GM18520 (cell line): ENCODE measurements at regions not wholly inside any gene's neighbourhood (a gene's known extent, or its start where the extent isn't known, plus 50 kb on each side); places are given as distances from the start of the nearest gene placed in this dataset.
"Not testable (repeated sequence)": the region's sequence is repeated elsewhere in the genome, so short reads cannot be mapped to it uniquely, and the experiment has no call there.

ENCODE experiments used
- ATAC-seq: cut with Tn5 transposase; IDR thresholded peaks from one replicate; pipeline ENCODE4 v1.9.1; 2021; ENCODE audit not compliant: unreplicated experiment

DNA sequence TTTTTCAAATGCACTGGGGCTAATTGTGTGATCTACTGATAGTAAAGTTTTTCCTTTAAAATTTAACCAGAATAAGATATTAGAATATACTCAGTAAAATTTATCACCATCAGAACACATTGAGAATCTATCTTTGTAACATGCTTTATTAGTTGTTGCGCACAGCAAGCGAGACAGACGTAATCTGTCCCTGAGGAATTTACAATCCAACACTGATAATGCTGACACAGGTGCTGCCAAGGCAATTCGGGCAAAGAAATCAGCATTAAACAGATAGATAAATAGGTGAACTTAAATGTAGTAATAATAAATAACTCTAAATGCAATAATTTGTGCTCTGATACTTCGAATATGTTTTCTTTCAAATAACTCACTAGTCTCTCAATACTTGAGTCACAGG is 607.2 kb downstream of the HTR1B start:
- ATAC-seq = no peak

DNA sequence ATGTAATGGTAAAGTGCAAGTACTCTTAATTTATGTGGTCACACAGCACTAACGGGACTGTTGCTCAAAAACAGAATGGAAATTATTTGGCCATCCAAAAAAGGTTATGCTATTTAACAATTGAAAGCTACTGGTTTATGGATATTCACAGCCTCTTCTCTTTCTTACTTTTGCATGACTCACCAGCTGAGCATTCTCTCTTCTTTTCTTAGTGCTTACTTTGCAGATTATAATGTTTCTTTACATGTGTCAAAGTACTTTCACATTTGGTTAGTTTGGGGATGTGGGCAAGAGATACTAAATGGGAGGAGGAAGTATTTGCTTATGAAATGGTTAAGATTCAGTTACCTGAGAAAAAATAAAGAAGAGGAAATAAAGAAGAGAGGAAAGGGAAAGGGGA is 610.5 kb downstream of the HTR1B start:
- ATAC-seq = no peak

DNA sequence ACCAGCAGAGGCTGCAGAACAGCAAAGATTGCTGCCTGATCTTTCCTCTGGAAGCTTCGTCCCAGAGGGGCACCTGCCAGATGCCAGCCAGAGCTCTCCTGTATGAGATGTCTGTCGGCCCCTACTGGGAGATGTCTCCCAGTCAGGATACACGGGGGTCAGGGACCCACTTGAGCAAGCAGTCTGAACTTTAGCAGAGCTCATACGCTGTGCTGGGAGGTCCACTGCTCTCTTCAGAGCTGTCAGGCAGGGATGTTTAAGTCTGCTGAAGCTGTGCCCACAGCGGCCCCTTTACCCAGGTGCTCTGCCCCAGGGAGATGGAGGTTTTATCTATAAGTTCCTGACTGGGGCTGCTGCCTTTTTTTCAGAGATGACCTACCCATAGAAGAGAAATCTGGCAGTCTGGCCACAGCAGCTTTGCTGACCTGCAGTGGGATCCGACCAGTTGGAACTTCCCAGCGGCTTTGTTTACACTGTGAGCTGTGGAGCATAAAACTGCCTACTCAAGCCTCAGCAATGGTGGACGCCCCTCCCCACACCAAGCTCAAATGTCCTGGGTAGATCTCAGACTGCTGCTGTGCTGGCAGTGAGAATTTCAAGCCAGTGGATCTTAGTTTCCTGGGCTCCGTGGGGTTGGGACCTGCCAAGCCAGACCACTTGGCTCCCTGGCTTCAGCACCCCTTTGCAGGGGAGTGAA is 613.9 kb downstream of the HTR1B start:
- not testable (repeated sequence) for ATAC-seq

DNA sequence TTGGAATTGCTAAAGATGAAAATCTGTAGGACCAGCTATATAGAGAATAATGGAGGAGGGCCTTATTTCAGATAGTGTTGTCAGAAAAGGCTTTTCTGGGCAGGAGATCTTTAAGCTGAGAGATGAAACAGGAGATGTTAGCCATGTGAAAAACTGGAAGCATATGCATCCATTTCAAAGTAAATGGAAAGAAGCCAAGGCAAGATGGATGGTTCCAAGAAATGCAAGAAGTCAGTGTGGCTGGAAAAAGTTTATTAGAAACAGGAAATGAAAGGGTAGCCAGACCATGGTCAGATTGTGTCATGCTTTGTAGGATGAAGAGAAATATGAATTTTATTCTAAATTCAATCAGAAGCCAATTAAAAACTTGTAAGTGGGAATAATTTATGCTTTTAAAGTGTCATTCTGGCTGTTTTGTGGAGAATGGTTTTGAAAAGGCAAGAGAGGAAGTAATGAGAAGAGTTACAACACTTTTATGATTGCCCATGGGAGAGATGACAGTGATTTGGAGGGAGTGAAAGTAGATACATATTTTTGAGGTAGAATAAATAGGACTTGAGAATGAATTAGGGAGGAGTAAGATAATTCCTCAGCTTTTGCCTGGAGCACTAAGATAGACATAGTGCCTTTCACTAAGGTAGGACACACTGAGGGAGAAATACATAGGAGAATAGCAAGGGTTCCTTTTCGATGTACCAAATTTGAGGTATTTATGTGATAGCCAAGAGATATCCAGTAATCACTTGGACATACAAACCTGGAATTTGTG is 620.1 kb downstream of the HTR1B start:
- no peak for ATAC-seq

DNA sequence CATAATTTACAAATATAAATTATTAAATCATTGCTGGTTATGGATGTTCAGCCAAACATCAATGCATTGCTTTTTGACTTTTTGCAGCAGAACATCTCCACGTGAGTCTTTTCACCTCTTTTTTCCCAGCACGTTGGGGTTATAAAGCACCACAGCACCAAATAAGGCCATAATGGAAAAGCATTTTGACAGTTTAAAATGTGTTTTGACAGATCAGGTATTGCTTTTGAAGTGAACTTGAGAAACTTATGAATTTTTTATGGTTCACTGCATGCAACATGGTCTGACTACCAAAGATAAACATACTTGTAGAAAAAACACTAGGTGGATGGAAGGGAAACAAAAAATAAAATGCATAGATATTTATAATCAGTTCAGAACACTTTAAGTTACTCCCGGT is 622.4 kb downstream of the HTR1B start:
- no peak for ATAC-seq

DNA sequence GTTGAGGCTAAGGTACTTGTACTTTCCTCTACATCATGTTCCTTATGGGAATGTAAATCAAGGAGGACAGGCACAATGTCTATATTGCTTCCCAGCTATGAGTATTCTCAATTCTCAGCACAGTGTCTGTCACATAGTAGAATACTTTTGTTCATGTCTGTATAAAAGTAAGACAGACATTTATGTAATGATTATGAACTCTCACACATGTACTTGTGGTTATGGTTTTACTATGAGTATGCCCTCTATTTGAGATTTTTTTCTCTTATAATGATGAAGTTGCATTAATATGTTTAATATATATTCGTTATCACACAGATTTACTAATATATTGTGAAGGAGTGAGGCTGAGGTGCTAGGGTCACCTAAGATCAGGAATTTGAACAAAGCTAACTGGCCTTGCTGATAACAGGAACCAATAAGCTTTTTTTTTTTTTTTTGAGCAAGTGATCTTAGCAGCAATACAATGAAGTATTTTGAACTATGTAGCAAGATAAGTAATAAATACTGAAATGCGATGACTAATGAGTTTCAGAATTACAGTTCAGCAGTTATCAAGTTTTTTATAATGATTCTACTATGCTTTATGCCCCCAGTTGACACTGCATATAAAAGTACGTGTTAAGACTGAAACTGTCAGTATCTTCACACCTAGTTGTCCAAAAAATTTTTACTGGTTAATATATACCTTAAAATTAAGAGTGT is 623.1 kb downstream of the HTR1B start:
- peak; percentile 59 for ATAC-seq

DNA sequence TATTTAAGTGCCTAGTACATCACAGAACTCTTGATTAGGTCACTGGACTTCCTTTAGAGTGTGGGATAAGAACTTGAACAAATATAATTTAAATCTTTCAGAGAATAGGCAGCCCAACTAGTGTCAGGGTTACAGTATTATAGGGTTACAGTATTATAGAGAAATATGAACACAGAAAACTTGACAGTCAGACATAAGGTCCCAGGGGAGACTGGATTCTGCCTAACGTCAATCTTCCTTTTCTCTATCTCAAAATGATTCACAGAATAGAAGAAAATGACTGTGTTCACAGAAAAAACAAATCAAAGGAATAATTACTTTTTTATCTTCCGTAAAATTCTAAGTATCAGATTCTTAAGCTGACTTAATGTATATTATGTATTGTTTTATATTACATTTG is 623.8 kb downstream of the HTR1B start:
- ATAC-seq = no peak

DNA sequence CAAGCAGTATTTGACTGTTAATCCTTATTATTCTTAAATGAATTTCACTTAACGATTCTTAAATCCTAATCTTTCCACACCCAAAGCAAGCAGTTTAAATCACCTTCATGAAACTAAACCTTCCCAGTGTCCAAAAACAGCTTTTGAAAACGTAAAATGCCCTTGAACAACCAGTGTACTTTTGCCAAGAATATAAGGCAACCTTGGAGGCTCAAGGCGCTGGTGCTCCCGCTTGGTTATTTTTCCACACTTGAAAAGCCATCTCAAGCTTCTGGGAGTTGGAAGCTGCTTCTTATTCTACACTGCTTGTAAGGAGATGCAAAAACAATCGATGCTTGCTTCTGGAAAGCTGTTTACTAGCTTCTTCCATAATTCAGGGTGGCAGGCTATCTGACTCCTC is 625.7 kb downstream of the HTR1B start:
- no peak for ATAC-seq

DNA sequence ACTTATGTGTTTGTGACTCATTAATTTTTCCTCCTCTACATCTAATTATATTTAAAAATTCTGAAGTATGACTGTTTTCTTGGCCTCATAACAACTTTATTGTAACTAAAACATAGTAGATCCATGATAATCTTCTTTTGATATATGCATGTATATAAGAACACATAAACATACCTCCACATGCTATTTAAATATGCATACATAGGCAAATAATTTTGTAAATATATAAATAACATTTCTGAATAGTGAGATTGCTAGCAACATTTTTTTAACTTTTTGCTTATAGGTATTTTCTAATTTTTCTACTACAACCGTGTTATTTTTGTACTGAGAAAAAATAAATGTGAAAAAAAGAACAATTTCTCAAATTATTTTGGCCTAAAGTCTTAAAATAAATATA is 627.6 kb downstream of the HTR1B start:
- no peak for ATAC-seq

DNA sequence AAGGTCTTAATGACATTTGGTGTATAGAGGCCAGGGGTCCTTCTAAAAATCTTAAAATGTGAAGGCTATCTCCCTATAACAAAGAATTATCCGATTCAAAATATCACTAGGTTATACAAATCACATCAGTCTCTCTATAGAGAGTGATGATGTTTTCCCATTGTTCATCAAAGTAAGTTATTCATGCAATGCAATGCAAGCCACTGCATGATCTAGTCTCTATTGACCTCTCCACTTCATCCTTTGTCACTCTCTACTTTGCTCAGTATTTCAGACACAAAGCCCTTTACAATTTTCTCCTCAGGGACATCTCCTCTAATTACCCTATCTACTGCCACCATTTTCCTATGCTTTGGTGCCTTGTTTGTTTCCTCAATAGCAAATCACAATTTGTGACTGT is 628.0 kb downstream of the HTR1B start:
- ATAC-seq = no peak

DNA sequence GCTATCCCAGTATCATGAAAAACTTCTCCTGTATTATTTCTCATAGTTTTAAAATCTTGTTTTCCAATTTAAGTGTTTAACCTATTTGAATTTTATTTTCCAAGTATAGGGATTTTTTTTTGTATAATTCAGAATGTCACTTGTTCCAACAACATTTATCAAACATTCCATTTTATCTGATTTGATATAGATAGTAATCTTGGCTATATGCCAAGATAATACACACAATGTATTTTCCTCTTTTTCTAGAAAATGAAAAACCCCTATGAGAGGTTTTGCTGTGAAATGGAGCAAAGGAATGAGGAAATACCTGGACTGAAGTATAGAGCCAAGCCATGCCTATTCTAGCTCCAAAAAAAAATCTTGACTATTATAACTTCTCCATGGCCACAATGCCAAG is 628.9 kb downstream of the HTR1B start:
- no peak for ATAC-seq

DNA sequence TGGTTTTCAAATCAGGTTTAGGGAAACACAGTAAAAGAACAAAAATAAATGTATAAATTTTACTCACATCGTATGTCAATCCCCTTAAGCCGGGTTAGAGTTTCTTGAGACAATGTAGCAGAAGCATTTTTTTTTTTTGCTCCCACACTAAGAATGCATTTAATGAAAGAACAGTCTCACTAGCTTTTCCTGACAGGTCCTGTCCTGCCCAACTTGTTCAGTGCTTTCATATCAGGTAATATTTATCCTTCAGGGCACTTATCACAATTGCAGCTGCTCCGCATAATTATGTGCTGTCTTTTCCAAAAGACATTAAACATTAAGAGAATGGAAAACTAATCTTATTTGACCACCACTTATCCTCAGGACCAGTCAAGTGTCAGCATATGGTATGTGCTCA is 632.0 kb downstream of the HTR1B start:
- ATAC-seq = no peak

DNA sequence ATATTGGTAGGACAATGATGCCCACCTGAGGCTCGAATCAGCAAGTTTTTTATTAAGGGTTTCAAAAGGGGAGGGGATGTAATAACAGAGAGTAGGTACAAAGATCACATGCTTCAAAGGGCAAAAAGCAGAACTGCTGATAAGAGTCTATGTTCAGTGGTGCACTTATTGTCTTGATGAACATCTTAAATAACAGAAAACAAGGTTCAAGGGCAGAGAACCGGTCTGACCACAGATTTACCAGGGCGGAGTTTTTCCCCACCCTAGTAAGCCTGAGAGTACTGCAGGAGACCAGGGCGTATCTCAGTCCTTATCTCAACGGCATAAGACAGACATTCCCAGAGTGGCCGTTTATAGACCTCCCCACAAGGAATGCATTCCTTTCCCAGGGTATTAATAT is 639.7 kb downstream of the HTR1B start:
- ATAC-seq = not testable (repeated sequence)

DNA sequence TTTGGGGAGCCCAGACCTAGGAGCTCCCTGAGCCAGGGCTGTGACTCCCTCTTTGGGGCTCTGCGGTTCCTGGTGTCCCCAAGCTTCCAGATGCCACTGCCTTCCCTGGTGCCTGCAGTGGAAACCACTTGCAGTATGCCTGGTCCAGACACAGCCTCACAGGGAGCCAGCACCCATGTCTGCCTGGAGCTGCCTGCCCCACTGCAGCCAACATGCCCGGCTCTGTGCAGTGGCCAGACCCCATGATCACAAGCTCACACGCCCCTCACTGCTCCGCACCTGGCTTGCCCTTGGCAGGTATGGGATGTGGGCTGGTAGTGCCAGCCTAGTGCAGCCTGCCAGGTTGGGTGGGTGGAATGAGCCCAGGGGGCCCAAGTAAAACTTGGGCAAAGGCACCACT is 644.8 kb downstream of the HTR1B start:
- no peak for ATAC-seq

DNA sequence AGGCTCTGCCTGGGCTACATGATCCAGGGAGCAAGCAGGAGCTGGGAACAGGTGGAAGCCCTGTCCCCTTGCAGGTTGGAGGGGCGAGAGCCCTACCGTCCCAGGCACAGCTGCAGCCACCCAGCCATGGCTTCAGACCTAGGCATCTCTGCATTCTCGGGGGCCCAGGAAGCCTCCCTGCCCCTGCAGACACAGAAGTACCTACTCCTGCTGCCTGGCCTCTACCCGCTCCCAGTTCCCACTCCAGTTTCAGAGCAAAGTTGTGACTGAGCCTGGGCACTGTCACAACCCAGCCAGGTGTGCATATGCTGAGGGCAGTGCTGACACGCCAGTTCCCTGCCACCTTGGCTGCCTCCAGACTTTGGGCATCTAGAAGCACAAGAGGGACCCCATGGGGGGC is 645.9 kb downstream of the HTR1B start:
- no peak for ATAC-seq

DNA sequence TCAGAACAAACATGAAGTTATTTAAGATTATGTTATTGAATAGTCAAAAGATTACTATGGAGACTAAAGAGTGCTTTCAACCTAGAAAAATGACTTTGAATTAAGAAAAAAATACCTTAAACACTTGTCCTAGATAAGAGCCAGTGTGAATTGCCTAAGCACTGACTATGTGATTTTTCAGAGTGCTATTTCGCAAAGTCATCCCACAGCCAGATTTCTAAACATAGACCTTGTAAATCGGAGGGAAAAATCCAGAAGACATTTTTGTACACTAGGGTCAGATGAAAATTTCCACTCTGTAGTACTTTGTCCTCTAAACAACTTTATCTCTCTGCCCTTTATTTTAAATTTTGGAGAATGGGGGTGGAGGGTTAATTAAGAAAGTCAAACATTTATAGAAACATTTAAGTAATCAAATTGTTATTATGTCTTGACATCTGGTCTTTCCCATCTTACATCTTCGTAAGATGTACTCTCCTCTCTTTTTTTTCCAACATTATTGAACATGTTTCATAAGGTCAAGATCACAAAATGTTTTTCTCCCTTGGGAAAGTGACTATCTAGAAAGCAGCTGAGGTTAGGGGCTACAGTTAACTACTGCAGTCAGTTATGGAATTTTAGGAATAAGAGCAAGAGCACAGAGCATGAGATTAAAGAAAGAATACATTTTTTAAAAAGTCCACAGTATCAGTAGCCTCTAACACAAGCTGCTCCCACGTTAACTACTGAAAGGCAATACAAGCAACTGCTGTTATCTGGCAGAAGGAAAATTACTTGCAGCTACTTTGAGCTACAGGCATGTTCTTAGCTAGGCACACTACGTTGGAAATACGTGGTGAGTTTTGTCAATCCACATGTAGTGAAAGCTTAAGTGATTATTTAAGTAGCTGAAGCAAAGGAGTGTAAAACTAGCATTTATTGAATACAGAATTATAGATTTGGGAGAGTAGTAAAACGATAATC is 648.5 kb downstream of the HTR1B start:
- no peak for ATAC-seq

DNA sequence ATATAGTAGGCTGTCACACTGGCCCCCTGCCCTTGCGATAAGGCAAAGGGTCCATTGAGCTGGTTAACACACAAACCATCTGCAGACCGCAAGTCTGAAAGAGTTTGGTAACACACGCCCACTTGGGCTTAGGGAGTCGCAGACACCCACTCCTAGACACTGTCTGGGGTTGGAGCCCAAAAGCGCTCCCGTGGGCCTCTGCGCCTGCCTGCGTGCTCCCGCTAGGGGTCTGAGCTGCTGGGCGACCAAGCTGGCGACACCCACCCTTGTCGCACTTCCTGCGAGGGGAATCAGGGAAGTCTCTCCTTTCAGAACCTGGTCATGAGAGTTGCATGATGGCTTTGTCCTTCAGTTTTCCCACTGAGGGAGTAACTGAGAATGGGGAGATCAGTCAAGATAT is 653.0 kb downstream of the HTR1B start:
- no peak for ATAC-seq

DNA sequence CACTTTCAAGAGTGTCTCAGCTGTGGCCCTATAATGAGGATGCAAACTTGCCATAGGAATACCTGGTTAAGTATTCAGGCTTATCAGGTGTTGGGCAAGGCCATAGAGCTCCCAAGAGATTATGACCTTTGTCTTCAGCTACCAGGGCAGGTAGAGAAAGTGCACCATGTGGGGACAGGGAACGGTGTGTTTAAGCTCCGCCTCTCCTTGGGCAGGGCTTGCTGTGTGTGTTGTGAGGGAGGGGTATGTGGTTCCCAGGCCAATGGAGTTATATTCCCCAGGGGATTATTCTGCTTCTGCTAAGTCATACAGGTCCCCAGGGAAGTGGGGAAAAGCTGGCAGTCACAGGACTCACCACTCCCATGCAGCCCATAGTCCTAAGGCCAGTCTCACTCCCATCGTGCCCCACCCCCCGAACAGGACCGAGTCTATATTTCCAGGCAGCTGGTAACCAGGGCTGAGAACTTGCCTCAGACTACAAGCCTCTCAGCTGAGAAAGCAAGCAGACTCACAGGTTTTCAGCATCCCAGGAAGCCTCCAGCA is 660.2 kb downstream of the HTR1B start:
- no peak for ATAC-seq

DNA sequence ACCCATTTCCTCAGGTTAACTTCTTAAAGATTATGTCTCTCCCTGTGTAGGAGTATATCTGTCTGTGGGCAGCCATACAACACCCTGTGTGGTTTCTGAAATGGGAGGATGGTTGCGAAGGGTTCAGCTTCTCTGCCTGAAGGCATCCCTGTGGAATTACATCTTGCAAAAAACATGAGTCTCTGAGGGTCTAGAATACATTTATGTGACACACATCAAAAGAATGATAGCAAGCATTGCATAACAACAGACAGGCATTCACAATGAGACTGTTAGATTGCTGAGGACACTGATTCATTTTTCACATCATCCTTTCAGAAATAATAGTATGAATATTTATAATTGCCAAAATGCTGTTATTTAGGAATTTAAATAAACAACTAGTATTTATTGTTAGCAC is 670.9 kb downstream of the HTR1B start:
- no peak for ATAC-seq

DNA sequence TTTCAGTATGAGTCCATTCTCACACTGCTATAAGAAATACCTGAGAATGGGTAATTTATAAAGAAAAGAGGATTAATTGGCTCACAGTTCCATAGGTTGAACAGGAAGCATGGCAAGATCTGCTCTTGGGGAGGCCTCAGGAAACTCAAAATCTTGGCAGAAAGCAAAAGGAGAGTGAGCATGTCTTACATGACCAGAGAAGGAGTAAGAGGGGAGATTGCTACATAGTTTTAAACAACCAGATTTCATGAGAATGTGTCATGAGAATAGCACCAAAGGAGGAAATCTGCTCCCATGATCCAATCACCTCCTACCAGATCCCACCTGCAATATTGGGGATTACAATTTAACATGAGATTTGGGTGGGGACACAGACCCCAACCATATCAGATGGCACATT is 672.4 kb downstream of the HTR1B start:
- no peak for ATAC-seq
